ENCODE measurements at regions not wholly inside any gene's neighbourhood (a gene's known extent, or its start where the extent isn't known, plus 50 kb on each side); places are given as distances from the start of the nearest gene placed in this dataset.

DNA sequence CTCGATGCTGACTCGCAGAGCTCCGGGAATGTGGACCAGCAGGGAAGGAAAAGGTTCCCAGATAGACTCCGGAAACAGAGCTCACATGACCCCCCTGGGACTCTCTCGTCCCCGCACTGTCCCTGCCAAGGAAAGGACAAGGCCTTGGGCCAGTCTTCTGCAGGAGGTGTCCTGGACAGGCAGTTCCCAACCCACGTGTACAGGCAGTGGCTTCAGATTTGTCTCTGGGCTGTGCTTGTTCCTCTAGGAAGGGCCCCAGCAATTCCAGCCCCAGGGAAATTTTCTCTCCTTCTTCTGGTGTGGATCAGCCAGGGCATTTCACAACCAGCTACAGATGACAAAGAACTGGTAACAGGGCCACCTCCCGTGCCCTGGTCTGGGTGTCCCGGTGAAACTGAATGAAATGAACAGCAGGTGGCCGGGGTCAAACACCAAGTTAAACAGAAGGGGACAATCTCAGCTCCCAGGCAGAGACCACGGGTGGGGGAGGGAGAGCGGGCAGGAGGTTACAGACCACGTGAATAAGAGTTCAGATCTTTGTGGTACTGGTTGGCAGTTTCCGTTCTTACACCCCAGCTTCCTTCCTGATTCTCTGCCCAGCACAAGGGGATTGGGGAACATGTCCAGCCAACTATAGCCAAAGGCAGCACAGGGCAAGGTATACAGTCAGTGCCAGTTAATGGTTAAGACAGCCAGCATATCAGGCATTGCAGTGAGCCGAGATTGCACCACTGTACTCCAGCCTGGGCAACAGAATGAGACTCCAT lies 52.2 kb upstream of the CAB39 start:
- peak overlapping the region in 1 of 2 donors; percentile 12 for H3K27ac ChIP-seq
- TF ChIP-seq, protein P1, sequence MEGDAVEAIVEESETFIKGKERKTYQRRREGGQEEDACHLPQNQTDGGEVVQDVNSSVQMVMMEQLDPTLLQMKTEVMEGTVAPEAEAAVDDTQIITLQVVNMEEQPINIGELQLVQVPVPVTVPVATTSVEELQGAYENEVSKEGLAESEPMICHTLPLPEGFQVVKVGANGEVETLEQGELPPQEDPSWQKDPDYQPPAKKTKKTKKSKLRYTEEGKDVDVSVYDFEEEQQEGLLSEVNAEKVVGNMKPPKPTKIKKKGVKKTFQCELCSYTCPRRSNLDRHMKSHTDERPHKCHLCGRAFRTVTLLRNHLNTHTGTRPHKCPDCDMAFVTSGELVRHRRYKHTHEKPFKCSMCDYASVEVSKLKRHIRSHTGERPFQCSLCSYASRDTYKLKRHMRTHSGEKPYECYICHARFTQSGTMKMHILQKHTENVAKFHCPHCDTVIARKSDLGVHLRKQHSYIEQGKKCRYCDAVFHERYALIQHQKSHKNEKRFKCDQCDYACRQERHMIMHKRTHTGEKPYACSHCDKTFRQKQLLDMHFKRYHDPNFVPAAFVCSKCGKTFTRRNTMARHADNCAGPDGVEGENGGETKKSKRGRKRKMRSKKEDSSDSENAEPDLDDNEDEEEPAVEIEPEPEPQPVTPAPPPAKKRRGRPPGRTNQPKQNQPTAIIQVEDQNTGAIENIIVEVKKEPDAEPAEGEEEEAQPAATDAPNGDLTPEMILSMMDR (IDR thresholded peaks at IDR 0.05) = no peak
- peak; percentile 67 for DNase-seq (ENCODE audit: low spot score)

DNA sequence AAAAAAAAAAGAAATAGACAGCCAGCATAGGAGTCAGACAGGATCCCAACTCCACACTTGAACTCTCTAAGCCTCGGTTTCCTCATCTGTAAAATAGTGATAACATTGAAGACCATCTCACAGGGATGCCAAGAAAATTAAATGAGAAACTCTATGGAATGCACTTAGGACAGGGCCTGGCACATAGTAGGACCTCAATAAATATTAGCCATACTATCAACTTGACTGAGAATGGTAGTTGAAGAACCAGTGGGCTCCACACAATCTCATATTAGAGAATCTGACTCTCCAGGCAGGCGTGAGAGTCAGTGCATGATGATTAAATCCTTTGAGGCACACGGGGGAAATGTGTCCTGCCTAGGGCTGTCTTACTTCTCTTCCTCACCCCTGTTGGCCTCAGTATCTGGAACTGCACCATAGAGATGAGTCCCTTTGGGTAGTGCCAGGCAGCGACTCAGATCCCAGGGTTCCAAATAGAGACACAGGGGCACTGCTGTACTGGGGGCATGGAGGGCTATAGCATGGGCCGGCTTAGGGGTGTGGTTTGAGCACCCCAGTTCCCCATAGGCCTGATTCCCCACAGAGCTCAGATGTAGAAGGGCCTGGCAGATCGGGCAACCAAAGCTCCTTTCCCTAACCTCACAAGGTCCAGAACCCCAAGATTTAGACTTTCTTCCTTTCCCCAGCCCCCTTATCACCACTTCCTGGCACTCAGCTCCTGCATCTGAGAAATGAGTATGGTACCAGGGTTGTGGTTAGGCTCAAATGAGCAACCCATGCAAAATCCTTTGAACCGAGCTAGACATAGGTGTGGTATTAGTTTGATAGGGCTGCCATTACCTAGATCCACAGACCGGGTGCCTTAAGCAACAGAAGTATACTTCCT lies 51.3 kb upstream of the CAB39 start:
- no peaks in the 10 kb centered on the region for H3K9me3 ChIP-seq
- TF ChIP-seq, protein P1 (IDR thresholded peaks at IDR 0.05) = no peak
- peaks cover 0 to 26% of the 10 kb centered on the region in 2 donors for H3K4me1 ChIP-seq
- H3K36me3 ChIP-seq = no peaks in the 10 kb centered on the region
- H3K27me3 ChIP-seq = no peaks in the 10 kb centered on the region
- H3K27ac ChIP-seq = no peak overlapping the region
- no peak overlapping the region for H3K4me3 ChIP-seq
- no peak for DNase-seq (ENCODE audit: low spot score)

More for the DNA sequence above, 52.2 kb upstream of the CAB39 start:
- Histone ChIP-seq H3K27me3 (no peaks in the 10 kb centered on the region), H3K4me1 (peaks cover 0 to 26% of the 10 kb centered on the region in 2 donors), H3K36me3 (no peaks in the 10 kb centered on the region), H3K9me3 (no peaks in the 10 kb centered on the region), H3K4me3 (no peak overlapping the region)
